GM19043 (cell line): ENCODE measurements at regions not wholly inside any gene's neighbourhood (a gene's known extent, or its start where the extent isn't known, plus 50 kb on each side); places are given as distances from the start of the nearest gene placed in this dataset.
"Not testable (repeated sequence)": the region's sequence is repeated elsewhere in the genome, so short reads cannot be mapped to it uniquely, and the experiment has no call there.

Experiments
- ATAC-seq: cut with Tn5 transposase; IDR thresholded peaks from one replicate; pipeline ENCODE4 v1.9.1; 2021; ENCODE audit warnings: low read depth; ENCODE audit not compliant: unreplicated experiment

- no peak for ATAC-seq
Measured at GRCh38 chr20:4635781-4636180, 50.5 kb upstream of the PRNP start.

- no peak for ATAC-seq
Measured at GRCh38 chr20:4635342-4635741, 50.9 kb upstream of the PRNP start.

- ATAC-seq, result no peak
Measured at GRCh38 chr20:4633780-4634179, 52.5 kb upstream of the PRNP start.

- ATAC-seq, result no peak
Measured at GRCh38 chr20:4633379-4633778, 52.9 kb upstream of the PRNP start.

GRCh38 chr20:4632876-4633275, 53.4 kb upstream of the PRNP start:
- no peak for ATAC-seq

GRCh38 chr20:4626228-4626627, 60.0 kb upstream of the PRNP start:
- ATAC-seq, result no peak

GRCh38 chr20:4625687-4626086, 60.6 kb upstream of the PRNP start:
- no peak for ATAC-seq

- not testable (repeated sequence) for ATAC-seq
Measured at GRCh38 chr20:4624675-4625336, 61.5 kb upstream of the PRNP start.

GRCh38 chr20:4619144-4619543, 67.1 kb upstream of the PRNP start:
- not testable (repeated sequence) for ATAC-seq

GRCh38 chr20:4617484-4617883, 68.8 kb upstream of the PRNP start:
- ATAC-seq, result no peak

- no peak for ATAC-seq
Measured at GRCh38 chr20:4617019-4617418, 69.2 kb upstream of the PRNP start.

- peak; percentile 77 for ATAC-seq
Measured at GRCh38 chr20:4613718-4614620, 72.3 kb upstream of the PRNP start.

- no peak for ATAC-seq
Measured at GRCh38 chr20:4613184-4613583, 73.1 kb upstream of the PRNP start.

GRCh38 chr20:4610871-4611270, 75.4 kb upstream of the PRNP start:
- ATAC-seq, result no peak

- ATAC-seq, result no peak
Measured at GRCh38 chr20:4609511-4609910, 76.7 kb upstream of the PRNP start.

GRCh38 chr20:4608861-4609260, 77.4 kb upstream of the PRNP start:
- ATAC-seq, result no peak

GRCh38 chr20:4607287-4607713, 79.0 kb upstream of the PRNP start:
- ATAC-seq, result no peak

GRCh38 chr20:4606051-4606450, 80.2 kb upstream of the PRNP start:
- no peak for ATAC-seq

GRCh38 chr20:4605166-4605565, 81.1 kb upstream of the PRNP start:
- ATAC-seq, result no peak

- no peak for ATAC-seq
Measured at GRCh38 chr20:4604580-4604979, 81.7 kb upstream of the PRNP start.

GRCh38 chr20:4603724-4604123, 82.5 kb upstream of the PRNP start:
- ATAC-seq, result no peak

GRCh38 chr20:4602297-4602631, 84.0 kb upstream of the PRNP start:
- no peak for ATAC-seq
